ENCODE measurements at regions not wholly inside any gene's neighbourhood (a gene's known extent, or its start where the extent isn't known, plus 50 kb on each side); places are given as distances from the start of the nearest gene placed in this dataset.

GRCh38 chr16:73299346-73299745, 251.4 kb upstream of the ZFHX3 start:
- no peak for TF ChIP-seq CTCF (IDR thresholded peaks at IDR 0.05)
- no peak for TF ChIP-seq POLR2A (IDR thresholded peaks at IDR 0.05; ENCODE audit: low read depth)
- TF ChIP-seq POLR2AphosphoS5 (IDR thresholded peaks at IDR 0.05), result no peak
- no peak for TF ChIP-seq EP300 (IDR thresholded peaks at IDR 0.05)
